ENCODE measurements at regions not wholly inside any gene's neighbourhood (a gene's known extent, or its start where the extent isn't known, plus 50 kb on each side); places are given as distances from the start of the nearest gene placed in this dataset.

DNA sequence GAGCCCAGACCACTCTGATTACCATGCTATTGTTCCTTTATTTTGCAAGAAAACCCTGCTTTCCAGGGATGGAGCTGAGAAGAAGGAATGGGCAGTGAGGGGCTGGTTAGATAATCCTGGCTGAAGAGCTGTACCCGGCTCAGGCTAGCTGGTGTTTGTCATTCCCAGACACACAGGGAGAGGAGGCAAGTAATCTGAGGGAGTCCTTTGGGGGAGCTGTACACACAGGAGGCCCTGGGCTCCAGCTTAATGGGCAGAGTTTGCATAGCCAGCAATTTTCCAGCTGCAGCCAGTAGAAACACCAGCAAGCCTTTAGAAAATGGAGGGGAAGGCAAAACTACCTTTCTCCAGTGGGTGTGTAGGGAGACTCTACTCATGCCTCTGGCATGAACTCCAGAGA, 259.3 kb downstream of the SOX11 start:
- no peak overlapping the region for H3K27ac ChIP-seq (ENCODE audit: control insufficient read depth, insufficient read depth, low read length)
- TF ChIP-seq, protein P1, sequence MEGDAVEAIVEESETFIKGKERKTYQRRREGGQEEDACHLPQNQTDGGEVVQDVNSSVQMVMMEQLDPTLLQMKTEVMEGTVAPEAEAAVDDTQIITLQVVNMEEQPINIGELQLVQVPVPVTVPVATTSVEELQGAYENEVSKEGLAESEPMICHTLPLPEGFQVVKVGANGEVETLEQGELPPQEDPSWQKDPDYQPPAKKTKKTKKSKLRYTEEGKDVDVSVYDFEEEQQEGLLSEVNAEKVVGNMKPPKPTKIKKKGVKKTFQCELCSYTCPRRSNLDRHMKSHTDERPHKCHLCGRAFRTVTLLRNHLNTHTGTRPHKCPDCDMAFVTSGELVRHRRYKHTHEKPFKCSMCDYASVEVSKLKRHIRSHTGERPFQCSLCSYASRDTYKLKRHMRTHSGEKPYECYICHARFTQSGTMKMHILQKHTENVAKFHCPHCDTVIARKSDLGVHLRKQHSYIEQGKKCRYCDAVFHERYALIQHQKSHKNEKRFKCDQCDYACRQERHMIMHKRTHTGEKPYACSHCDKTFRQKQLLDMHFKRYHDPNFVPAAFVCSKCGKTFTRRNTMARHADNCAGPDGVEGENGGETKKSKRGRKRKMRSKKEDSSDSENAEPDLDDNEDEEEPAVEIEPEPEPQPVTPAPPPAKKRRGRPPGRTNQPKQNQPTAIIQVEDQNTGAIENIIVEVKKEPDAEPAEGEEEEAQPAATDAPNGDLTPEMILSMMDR (optimal IDR thresholded peaks at IDR 0.05 in 1 of 3, IDR thresholded peaks at IDR 0.05 in 1 of 3, conservative IDR thresholded peaks at IDR 0.05 in 1 of 3; ENCODE audit: extremely low read depth in 1 of 3, insufficient read depth in 2 of 3, low read length in 3 of 3), result no peak
- no peak for TF ChIP-seq EZH2 (IDR thresholded peaks at IDR 0.05; ENCODE audit: low read length)
- H3K79me2 ChIP-seq (ENCODE audit: control insufficient read depth, insufficient read depth, low read length), result no peaks in the 10 kb centered on the region
- DNase-seq (ENCODE audit: low read depth, low spot score) (no peak), FAIRE-seq (no peak)
- no peaks in the 10 kb centered on the region for H3K4me1 ChIP-seq (ENCODE audit: control insufficient read depth, extremely low read depth, insufficient read depth, low read length)
- no peak overlapping the region for H3K4me3 ChIP-seq (ENCODE audit: control insufficient read depth in 2 of 3, extremely low read depth in 1 of 3, insufficient read depth in 2 of 3, low read depth in 1 of 3, low read length in 3 of 3)
- H3K9me1 ChIP-seq (ENCODE audit: control insufficient read depth, extremely low read depth, insufficient read depth, low read length), result no peaks in the 10 kb centered on the region
- H3K4me2 ChIP-seq (ENCODE audit: control insufficient read depth, extremely low read depth, insufficient read depth, low read depth, low read length), result no peak overlapping the region
- H3K9me3 ChIP-seq (ENCODE audit: control insufficient read depth, low read depth, low read length), result peaks cover 4% of the 10 kb centered on the region
- dilution Hi-C loops (cut with MboI; ENCODE audit: extremely low pct_ligation_motif_present, low sequenced_read_pairs), result no loop called here
- H2AFZ ChIP-seq (ENCODE audit: control insufficient read depth, low read length), result no peak overlapping the region
- H4K20me1 ChIP-seq (ENCODE audit: control insufficient read depth, extremely low read depth, insufficient read depth, low read length), result no peaks in the 10 kb centered on the region
- H3K27me3 ChIP-seq (ENCODE audit: control insufficient read depth, extremely low read depth, insufficient read depth, low read length), result no peaks in the 10 kb centered on the region
- no peaks in the 10 kb centered on the region for H3K36me3 ChIP-seq (ENCODE audit: control insufficient read depth in 2 of 2, extremely low read depth in 1 of 2, insufficient read depth in 2 of 2, low read length in 2 of 2)
- H3K9ac ChIP-seq (ENCODE audit: control insufficient read depth, extremely low read depth, insufficient read depth, low read length), result no peak overlapping the region

DNA sequence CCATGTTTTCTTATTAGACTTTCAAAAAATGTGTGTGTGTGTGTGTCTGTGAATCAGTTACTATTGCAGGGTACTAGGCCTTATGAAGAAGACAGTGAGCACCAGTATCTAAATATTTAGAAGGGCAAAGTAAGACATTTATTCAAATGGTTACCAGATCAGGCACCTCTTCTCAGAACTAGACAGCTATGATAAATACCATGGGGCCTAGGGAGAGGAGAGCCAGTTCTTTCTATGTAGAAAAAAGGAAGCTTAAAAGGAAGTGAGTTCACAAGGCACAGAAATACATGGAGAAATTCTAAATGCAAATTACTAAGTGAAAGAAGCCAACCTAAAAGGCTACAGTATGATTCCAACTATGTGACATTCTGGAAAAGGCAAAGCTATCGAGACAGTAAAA, 261.3 kb downstream of the SOX11 start:
- no peaks in the 10 kb centered on the region for H3K27me3 ChIP-seq (ENCODE audit: control insufficient read depth, extremely low read depth, insufficient read depth, low read length)
- H4K20me1 ChIP-seq (ENCODE audit: control insufficient read depth, extremely low read depth, insufficient read depth, low read length), result no peaks in the 10 kb centered on the region
- H3K36me3 ChIP-seq (ENCODE audit: control insufficient read depth in 2 of 2, extremely low read depth in 1 of 2, insufficient read depth in 2 of 2, low read length in 2 of 2), result no peaks in the 10 kb centered on the region
- H3K9me1 ChIP-seq (ENCODE audit: control insufficient read depth, extremely low read depth, insufficient read depth, low read length), result no peaks in the 10 kb centered on the region
- no peak overlapping the region for H3K27ac ChIP-seq (ENCODE audit: control insufficient read depth, insufficient read depth, low read length)
- no peaks in the 10 kb centered on the region for H3K4me1 ChIP-seq (ENCODE audit: control insufficient read depth, extremely low read depth, insufficient read depth, low read length)
- H2AFZ ChIP-seq (ENCODE audit: control insufficient read depth, low read length), result no peak overlapping the region
- H3K4me2 ChIP-seq (ENCODE audit: control insufficient read depth, extremely low read depth, insufficient read depth, low read depth, low read length), result no peak overlapping the region
- TF ChIP-seq, protein P1 (optimal IDR thresholded peaks at IDR 0.05 in 1 of 3, IDR thresholded peaks at IDR 0.05 in 1 of 3, conservative IDR thresholded peaks at IDR 0.05 in 1 of 3; ENCODE audit: extremely low read depth in 1 of 3, insufficient read depth in 2 of 3, low read length in 3 of 3), result no peak
- TF ChIP-seq EZH2 (IDR thresholded peaks at IDR 0.05; ENCODE audit: low read length), result no peak
- dilution Hi-C loops (cut with MboI; ENCODE audit: extremely low pct_ligation_motif_present, low sequenced_read_pairs), result no loop called here
- DNase-seq (ENCODE audit: low read depth, low spot score) (no peak), FAIRE-seq (no peak)
- H3K4me3 ChIP-seq (ENCODE audit: control insufficient read depth in 2 of 3, extremely low read depth in 1 of 3, insufficient read depth in 2 of 3, low read depth in 1 of 3, low read length in 3 of 3), result no peak overlapping the region
- H3K79me2 ChIP-seq (ENCODE audit: control insufficient read depth, insufficient read depth, low read length), result no peaks in the 10 kb centered on the region
- H3K9me3 ChIP-seq (ENCODE audit: control insufficient read depth, low read depth, low read length), result peaks cover 4% of the 10 kb centered on the region
- no peak overlapping the region for H3K9ac ChIP-seq (ENCODE audit: control insufficient read depth, extremely low read depth, insufficient read depth, low read length)
